Ovary (tissue), 7 donors: ENCODE measurements at regions not wholly inside any gene's neighbourhood (a gene's known extent, or its start where the extent isn't known, plus 50 kb on each side); places are given as distances from the start of the nearest gene placed in this dataset.

Experiments
- DNase-seq, 5 donors: peaks; one replicate each; pipeline ENCODE4 v3.0.0-alpha.2; 2019 to 2020
- H3K27ac ChIP-seq, 2 donors: fragments of 200-600 bp; one replicate each; pipeline versions ENCODE4 v1.5.1 to v1.8.0; 2019 to 2022
- H3K27me3 ChIP-seq: fragments of 200-600 bp; one replicate; pipeline ENCODE4 v1.8.0; 2022
- H3K36me3 ChIP-seq: fragments of 200-600 bp; sonication (generic); one replicate; pipeline ENCODE4 v1.5.1; 2019
- H3K4me1 ChIP-seq: one replicate; pipeline ENCODE4 v1.8.1; 2013; ENCODE audit warnings: mild to moderate bottlenecking, moderate library complexity; ENCODE audit not compliant: insufficient read depth
- H3K4me3 ChIP-seq: fragments of 200-600 bp; sonication (generic); one replicate; pipeline ENCODE4 v1.5.1; 2017
- H3K9me3 ChIP-seq, 2 donors: fragments of 200-600 bp in 1 of 2; sonication (generic) in 1 of 2; one replicate each; pipeline versions ENCODE4 v1.5.1 to v1.8.1; 2013 to 2019; ENCODE audit warnings: mild to moderate bottlenecking in 1 of 2, moderate library complexity in 1 of 2
- EP300 ChIP-seq: sonication (generic); formaldehyde crosslinking; IDR thresholded peaks from one replicate; pipeline ENCODE4 v1.6.1; 2017; ENCODE audit warnings: antibody characterized with exemption
- POLR2A ChIP-seq: fragments of 450-650 bp; IDR thresholded peaks from one replicate; pipeline ENCODE4 v1.6.1; 2017; ENCODE audit warnings: antibody characterized with exemption, mild to moderate bottlenecking, moderate library complexity
- WGBS, 3 donors: extraction: QIAGEN DNeasy Blood & Tissue Kit in 1 of 3; methylation state at CpG; one replicate each; pipeline versions ENCODE4 v1.1.5 to v1.1.7; 2013 to 2017; 5-methylcytosine and 5-hydroxymethylcytosine counted together
- intact Hi-C, 4 donors: fragments of 100-400 bp; cut with DNase I; formaldehyde crosslinking; loops; one replicate each; pipeline versions ENCODE4 v1.11.0 to v1.15.1; 2022 to 2023
- TF ChIP-seq, protein P1 (sequence below), 3 donors: fragments of 450-650 bp in 2 of 3; fragments of 200-600 bp in 1 of 3; IDR thresholded peaks; one replicate each; pipeline versions ENCODE4 v1.5.1 to v1.8.0; 2016 to 2022; ENCODE audit warnings: antibody characterized with exemption in 3 of 3, mild to moderate bottlenecking in 1 of 3
- donor health status: DM: no; HTN: no; CAD: no; lungs with moderate emphysema.
- donor health status: DM: no; HTN: no; CAD: no.
- donor health status: Bipolar disorder and iron deficiency.
- donor health status: DM: no; HTN: no; CAD: no.
- donor health status: DM: yes; HTN: yes; CAD: no.

DNA sequence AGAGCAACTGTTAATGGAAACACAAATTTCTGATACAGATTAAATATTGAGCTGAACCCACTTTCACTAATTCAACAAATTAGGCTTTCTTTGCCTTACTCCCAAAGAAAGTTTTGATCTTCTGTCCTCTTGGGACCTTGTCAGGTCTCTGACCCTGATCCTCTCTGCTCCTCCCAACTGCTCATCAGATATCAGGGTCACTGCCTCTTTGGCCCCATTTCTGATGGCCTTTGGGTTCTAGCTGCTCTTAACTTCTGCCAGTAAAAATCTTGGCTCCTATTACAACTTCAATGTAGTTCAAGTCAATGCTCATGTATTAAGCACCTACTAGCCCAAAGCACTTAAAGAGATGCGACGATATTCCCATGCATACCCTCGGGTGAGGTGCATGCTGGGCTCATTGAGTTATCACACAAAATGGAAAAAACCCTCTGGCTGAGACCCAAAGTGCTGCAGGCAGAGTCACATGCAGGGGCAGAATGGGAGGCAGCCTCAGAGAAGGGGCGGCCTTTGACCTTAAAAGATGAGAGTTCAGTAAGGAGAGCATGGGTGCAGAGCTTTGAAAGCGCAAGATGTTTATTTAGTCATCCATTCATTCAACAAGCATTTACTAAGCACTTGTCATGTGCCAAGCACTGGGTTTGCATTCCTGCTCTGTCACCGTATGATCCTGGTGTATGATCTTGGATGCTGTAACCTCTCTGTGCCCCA is 183.4 kb downstream of the USP12 start:
- DNase-seq = no peak
- TF ChIP-seq, protein P1, sequence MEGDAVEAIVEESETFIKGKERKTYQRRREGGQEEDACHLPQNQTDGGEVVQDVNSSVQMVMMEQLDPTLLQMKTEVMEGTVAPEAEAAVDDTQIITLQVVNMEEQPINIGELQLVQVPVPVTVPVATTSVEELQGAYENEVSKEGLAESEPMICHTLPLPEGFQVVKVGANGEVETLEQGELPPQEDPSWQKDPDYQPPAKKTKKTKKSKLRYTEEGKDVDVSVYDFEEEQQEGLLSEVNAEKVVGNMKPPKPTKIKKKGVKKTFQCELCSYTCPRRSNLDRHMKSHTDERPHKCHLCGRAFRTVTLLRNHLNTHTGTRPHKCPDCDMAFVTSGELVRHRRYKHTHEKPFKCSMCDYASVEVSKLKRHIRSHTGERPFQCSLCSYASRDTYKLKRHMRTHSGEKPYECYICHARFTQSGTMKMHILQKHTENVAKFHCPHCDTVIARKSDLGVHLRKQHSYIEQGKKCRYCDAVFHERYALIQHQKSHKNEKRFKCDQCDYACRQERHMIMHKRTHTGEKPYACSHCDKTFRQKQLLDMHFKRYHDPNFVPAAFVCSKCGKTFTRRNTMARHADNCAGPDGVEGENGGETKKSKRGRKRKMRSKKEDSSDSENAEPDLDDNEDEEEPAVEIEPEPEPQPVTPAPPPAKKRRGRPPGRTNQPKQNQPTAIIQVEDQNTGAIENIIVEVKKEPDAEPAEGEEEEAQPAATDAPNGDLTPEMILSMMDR (IDR thresholded peaks at IDR 0.05) = no peak
- TF ChIP-seq EP300 (no peak), POLR2A (no peak)
- H3K36me3 ChIP-seq = no peaks in the 10 kb centered on the region
- H3K9me3 ChIP-seq = no peaks in the 10 kb centered on the region
- no peak overlapping the region for H3K27ac ChIP-seq
- peaks cover 6% of the 10 kb centered on the region for H3K4me1 ChIP-seq
- no peaks in the 10 kb centered on the region for H3K27me3 ChIP-seq
- no peak overlapping the region for H3K4me3 ChIP-seq
- 77 to 84% (median 82%) methylated on average over 6 of the region's 6 CpGs for WGBS, 3 donors
- intact Hi-C loops = loop anchor here in 3 of 4 donors (5.0 to 10.0 kb wide), 4 partner anchors 369 to 837 kb away; no protein-coding TSS in a partner anchor

DNA sequence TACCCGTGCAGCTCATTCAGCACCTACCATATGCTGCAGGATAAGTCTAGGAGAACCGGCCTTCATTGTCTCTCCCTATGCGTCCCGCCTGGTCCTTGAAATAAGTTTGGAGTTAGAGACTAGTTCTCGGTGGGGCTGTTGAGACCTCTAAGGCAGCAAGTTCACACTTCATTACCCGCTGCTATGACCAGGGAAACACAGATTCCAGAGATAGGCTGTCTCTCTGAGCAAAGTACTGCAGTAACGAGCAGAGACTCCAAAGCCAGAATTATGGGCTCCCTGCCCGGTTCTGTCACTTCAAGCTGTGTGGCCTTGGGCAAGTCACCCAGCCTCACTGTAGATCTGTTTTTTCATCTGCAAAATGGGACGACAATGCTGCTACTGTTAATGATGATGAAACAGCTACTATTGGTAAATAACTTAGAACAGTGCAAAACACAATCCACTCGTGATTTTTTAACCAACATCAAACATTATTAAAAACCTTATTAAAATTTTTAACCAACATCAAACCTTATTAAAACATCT is 184.1 kb downstream of the USP12 start:
- TF ChIP-seq EP300 = no peak
- TF ChIP-seq POLR2A = no peak
- TF ChIP-seq, protein P1 (IDR thresholded peaks at IDR 0.05) = no peak
- Histone ChIP-seq H3K27me3 (no peaks in the 10 kb centered on the region), H3K36me3 (no peaks in the 10 kb centered on the region), H3K27ac (no peak overlapping the region), H3K9me3 (no peaks in the 10 kb centered on the region), H3K4me3 (no peak overlapping the region), H3K4me1 (peaks cover 4% of the 10 kb centered on the region)
- intact Hi-C loops = loop anchor here (2.0 to 10.0 kb wide), 5 partner anchors 369 to 837 kb away; no protein-coding TSS in a partner anchor
- no peak for DNase-seq
- WGBS, 3 donors = 56 to 72% (median 64%) methylated on average over 10 of the region's 10 CpGs

DNA sequence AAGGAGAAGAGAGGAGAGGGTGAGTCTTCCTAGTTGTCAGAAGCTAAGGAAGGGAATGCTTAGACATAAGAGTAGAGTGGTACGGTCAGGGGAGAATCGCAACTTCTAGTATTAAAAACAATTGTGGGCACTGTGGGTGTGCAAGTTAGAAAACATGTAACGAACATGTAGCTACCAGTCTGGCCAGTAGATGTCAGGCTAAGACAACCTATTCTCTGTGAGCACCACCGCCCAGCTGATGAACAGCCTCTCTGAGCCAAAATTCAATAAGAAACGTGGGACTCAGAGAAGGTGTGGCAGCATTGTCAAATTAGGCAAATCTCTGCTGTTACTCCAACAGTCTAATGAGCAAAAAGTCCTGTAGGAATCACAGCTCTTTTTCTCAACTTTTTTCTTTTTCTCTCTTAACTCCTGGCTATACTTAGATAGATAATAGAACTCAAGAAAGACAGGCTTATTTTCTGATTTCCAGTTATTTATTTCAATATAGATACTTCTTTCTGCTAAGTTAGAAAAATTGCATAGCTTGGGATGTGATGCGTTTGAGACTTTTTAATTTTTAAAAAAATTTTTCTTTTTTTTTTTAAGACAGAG is 186.2 kb downstream of the USP12 start:
- Histone ChIP-seq H3K9me3 (no peaks in the 10 kb centered on the region), H3K27ac (no peak overlapping the region), H3K4me1 (peaks cover 9% of the 10 kb centered on the region), H3K4me3 (no peak overlapping the region), H3K27me3 (no peaks in the 10 kb centered on the region), H3K36me3 (no peaks in the 10 kb centered on the region)
- 5 to 8% (median 7%) methylated on average over 6 of the region's 6 CpGs for WGBS, 3 donors
- DNase-seq = peak; percentile 41 to 82 (median 55)
- intact Hi-C loops = loop anchor here in 3 of 4 donors (2.0 to 10.0 kb wide), 5 partner anchors 372 to 839 kb away; no protein-coding TSS in a partner anchor
- TF ChIP-seq POLR2A = no peak
- TF ChIP-seq, protein P1 (IDR thresholded peaks at IDR 0.05) = peak; percentile 57 to 85 (median 71)

DNA sequence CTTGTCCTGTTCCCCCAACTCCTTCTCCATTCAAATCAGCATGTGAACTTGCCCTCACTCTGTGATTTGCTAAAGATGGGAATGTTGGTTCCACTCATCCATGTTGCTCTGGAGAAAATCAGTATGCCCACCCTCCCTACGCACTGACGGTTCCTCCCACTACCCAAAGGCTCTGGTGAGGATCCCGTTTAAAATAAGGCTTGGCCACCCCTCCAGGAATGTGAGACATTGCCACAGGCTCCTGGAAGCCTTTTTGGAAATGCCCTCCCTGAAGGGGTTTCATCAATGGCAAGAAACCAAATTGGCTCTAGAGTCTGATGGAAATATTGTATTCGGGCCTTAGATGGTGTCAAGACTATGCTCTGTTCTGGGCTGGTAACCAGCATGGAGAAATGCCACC is 187.3 kb downstream of the USP12 start:
- Histone ChIP-seq H3K27ac (peak overlapping the region in 1 of 2 donors; percentile 64), H3K4me3 (no peak overlapping the region), H3K27me3 (no peaks in the 10 kb centered on the region), H3K36me3 (no peaks in the 10 kb centered on the region), H3K9me3 (no peaks in the 10 kb centered on the region), H3K4me1 (peaks cover 15% of the 10 kb centered on the region)
- WGBS, 3 donors = 66 to 74% (median 68%) methylated on average over 4 of the region's 4 CpGs
- TF ChIP-seq, protein P1 (IDR thresholded peaks at IDR 0.05) = no peak
- TF ChIP-seq EP300 (no peak), POLR2A (no peak)
- no peak for DNase-seq
- intact Hi-C loops = loop anchor here in 2 of 4 donors (2.0 to 10.0 kb wide), 4 partner anchors 188 to 840 kb away; partner anchors contain the start of gene USP12 (in 1 of the 2)
